ENCODE measurements at regions not wholly inside any gene's neighbourhood (a gene's known extent, or its start where the extent isn't known, plus 50 kb on each side); places are given as distances from the start of the nearest gene placed in this dataset.

- no peak overlapping the region for H2AFZ ChIP-seq (ENCODE audit: control insufficient read depth, low read depth, low read length)
- H4K20me1 ChIP-seq (ENCODE audit: control insufficient read depth, insufficient read depth) = no peaks in the 10 kb centered on the region
- H3K27me3 ChIP-seq (replicated peaks in 1 of 2; ENCODE audit: control insufficient read depth in 2 of 2, insufficient read depth in 2 of 2, low read length in 1 of 2) = no peaks in the 10 kb centered on the region
- H3K9me3 ChIP-seq (replicated peaks; ENCODE audit: control insufficient read depth, insufficient read depth, low read length) = no peaks in the 10 kb centered on the region
- in situ Hi-C loops (cut with MboI) (no loop called here), intact Hi-C loops (cut with micrococcal nuclease; ENCODE audit: unreplicated experiment) (no loop called here)
- no peaks in the 10 kb centered on the region for H3K4me1 ChIP-seq (ENCODE audit: control insufficient read depth, insufficient read depth, low read length)
- BruUV-seq (replicated peaks) = no TSS peak
- no peaks in the 10 kb centered on the region for H3K36me3 ChIP-seq (ENCODE audit: control insufficient read depth in 2 of 2, insufficient read depth in 2 of 2, low read length in 1 of 2)
- H3K79me2 ChIP-seq (ENCODE audit: control insufficient read depth, insufficient read depth, low read length) = no peaks in the 10 kb centered on the region
- no peak overlapping the region for H3K4me3 ChIP-seq
- ChIA-PET SMC1A (ENCODE audit: uncharacterized antibody, unreplicated experiment) (no interaction called here), RAD21 (ENCODE audit: unreplicated experiment) (interaction anchor here (1.0 kb wide), 1 partner anchor 18 kb away, joined by 3 read pairs; no protein-coding TSS in a partner anchor), POLR2A (no interaction called here), CTCF (interaction anchor here (1.3 to 1.5 kb wide), 2 partner anchors 15 to 852 kb away, joined by 3 to 4 read pairs; no protein-coding TSS in a partner anchor)
- WGBS (ENCODE audit: insufficient coverage, insufficient replicate concordance, low lambda C conversion rate, missing lambda C conversion rate) = 64% methylated on average over 5 of the region's 5 CpGs
- H3K27ac ChIP-seq (ENCODE audit: control insufficient read depth, insufficient read depth) = no peak overlapping the region
- no peak overlapping the region for H3K4me2 ChIP-seq (ENCODE audit: control insufficient read depth, insufficient read depth)
- FAIRE-seq (no peak), ATAC-seq (no peak), DNase-seq (ENCODE audit: low read depth, low spot score) (no peak)
- no peak overlapping the region for H3K9ac ChIP-seq (ENCODE audit: control insufficient read depth, insufficient read depth, low read length)
- TF ChIP-seq CEBPZ (IDR thresholded peaks at IDR 0.05; ENCODE audit: low read depth, low read length) = no peak
- no peak for TF ChIP-seq RELA (IDR thresholded peaks at IDR 0.05; ENCODE audit: borderline replicate concordance, partially characterized antibody)
- no peak for TF ChIP-seq TBL1XR1 (IDR thresholded peaks at IDR 0.05; ENCODE audit: low read depth, low read length)
- TF ChIP-seq, protein P1, sequence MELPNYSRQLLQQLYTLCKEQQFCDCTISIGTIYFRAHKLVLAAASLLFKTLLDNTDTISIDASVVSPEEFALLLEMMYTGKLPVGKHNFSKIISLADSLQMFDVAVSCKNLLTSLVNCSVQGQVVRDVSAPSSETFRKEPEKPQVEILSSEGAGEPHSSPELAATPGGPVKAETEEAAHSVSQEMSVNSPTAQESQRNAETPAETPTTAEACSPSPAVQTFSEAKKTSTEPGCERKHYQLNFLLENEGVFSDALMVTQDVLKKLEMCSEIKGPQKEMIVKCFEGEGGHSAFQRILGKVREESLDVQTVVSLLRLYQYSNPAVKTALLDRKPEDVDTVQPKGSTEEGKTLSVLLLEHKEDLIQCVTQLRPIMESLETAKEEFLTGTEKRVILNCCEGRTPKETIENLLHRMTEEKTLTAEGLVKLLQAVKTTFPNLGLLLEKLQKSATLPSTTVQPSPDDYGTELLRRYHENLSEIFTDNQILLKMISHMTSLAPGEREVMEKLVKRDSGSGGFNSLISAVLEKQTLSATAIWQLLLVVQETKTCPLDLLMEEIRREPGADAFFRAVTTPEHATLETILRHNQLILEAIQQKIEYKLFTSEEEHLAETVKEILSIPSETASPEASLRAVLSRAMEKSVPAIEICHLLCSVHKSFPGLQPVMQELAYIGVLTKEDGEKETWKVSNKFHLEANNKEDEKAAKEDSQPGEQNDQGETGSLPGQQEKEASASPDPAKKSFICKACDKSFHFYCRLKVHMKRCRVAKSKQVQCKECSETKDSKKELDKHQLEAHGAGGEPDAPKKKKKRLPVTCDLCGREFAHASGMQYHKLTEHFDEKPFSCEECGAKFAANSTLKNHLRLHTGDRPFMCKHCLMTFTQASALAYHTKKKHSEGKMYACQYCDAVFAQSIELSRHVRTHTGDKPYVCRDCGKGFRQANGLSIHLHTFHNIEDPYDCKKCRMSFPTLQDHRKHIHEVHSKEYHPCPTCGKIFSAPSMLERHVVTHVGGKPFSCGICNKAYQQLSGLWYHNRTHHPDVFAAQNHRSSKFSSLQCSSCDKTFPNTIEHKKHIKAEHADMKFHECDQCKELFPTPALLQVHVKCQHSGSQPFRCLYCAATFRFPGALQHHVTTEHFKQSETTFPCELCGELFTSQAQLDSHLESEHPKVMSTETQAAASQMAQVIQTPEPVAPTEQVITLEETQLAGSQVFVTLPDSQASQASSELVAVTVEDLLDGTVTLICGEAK (IDR thresholded peaks at IDR 0.05; ENCODE audit: borderline replicate concordance) = no peak
- TF ChIP-seq NBN (IDR thresholded peaks at IDR 0.05) = no peak
- TF ChIP-seq CREB1 (IDR thresholded peaks at IDR 0.05; ENCODE audit: low read depth) = no peak
- TF ChIP-seq, protein P2, sequence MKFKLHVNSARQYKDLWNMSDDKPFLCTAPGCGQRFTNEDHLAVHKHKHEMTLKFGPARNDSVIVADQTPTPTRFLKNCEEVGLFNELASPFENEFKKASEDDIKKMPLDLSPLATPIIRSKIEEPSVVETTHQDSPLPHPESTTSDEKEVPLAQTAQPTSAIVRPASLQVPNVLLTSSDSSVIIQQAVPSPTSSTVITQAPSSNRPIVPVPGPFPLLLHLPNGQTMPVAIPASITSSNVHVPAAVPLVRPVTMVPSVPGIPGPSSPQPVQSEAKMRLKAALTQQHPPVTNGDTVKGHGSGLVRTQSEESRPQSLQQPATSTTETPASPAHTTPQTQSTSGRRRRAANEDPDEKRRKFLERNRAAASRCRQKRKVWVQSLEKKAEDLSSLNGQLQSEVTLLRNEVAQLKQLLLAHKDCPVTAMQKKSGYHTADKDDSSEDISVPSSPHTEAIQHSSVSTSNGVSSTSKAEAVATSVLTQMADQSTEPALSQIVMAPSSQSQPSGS (IDR thresholded peaks at IDR 0.05; ENCODE audit: low read length) = no peak
- TF ChIP-seq, protein P3, sequence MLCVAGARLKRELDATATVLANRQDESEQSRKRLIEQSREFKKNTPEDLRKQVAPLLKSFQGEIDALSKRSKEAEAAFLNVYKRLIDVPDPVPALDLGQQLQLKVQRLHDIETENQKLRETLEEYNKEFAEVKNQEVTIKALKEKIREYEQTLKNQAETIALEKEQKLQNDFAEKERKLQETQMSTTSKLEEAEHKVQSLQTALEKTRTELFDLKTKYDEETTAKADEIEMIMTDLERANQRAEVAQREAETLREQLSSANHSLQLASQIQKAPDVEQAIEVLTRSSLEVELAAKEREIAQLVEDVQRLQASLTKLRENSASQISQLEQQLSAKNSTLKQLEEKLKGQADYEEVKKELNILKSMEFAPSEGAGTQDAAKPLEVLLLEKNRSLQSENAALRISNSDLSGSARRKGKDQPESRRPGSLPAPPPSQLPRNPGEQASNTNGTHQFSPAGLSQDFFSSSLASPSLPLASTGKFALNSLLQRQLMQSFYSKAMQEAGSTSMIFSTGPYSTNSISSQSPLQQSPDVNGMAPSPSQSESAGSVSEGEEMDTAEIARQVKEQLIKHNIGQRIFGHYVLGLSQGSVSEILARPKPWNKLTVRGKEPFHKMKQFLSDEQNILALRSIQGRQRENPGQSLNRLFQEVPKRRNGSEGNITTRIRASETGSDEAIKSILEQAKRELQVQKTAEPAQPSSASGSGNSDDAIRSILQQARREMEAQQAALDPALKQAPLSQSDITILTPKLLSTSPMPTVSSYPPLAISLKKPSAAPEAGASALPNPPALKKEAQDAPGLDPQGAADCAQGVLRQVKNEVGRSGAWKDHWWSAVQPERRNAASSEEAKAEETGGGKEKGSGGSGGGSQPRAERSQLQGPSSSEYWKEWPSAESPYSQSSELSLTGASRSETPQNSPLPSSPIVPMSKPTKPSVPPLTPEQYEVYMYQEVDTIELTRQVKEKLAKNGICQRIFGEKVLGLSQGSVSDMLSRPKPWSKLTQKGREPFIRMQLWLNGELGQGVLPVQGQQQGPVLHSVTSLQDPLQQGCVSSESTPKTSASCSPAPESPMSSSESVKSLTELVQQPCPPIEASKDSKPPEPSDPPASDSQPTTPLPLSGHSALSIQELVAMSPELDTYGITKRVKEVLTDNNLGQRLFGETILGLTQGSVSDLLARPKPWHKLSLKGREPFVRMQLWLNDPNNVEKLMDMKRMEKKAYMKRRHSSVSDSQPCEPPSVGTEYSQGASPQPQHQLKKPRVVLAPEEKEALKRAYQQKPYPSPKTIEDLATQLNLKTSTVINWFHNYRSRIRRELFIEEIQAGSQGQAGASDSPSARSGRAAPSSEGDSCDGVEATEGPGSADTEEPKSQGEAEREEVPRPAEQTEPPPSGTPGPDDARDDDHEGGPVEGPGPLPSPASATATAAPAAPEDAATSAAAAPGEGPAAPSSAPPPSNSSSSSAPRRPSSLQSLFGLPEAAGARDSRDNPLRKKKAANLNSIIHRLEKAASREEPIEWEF (IDR thresholded peaks at IDR 0.05; ENCODE audit: insufficient replicate concordance, low read depth, low read length) = no peak
- TF ChIP-seq PML (IDR thresholded peaks at IDR 0.05; ENCODE audit: low read length) = no peak
Observed at GRCh38 chr11:103585911-103586310, 450.5 kb upstream of the DDI1 start.

Data from GM12878 (cell line).